ENCODE measurements at regions not wholly inside any gene's neighbourhood (a gene's known extent, or its start where the extent isn't known, plus 50 kb on each side); places are given as distances from the start of the nearest gene placed in this dataset.

GRCh38 chr13:86974251-86974994 is 696.7 kb upstream of the SLITRK5 start:
- TF ChIP-seq POLR2AphosphoS5 (IDR thresholded peaks at IDR 0.05; ENCODE audit: low read depth, low read length) (no peak), SIN3A (IDR thresholded peaks at IDR 0.05; ENCODE audit: borderline replicate concordance, insufficient read depth, low read length) (no peak), TAF1 (IDR thresholded peaks at IDR 0.05; ENCODE audit: borderline replicate concordance, insufficient read depth, low read length) (no peak), FOXP2 (optimal IDR thresholded peaks at IDR 0.05; ENCODE audit: borderline replicate concordance, extremely low read depth, extremely low read length, insufficient read depth) (no peak)
- TF ChIP-seq, protein P1, sequence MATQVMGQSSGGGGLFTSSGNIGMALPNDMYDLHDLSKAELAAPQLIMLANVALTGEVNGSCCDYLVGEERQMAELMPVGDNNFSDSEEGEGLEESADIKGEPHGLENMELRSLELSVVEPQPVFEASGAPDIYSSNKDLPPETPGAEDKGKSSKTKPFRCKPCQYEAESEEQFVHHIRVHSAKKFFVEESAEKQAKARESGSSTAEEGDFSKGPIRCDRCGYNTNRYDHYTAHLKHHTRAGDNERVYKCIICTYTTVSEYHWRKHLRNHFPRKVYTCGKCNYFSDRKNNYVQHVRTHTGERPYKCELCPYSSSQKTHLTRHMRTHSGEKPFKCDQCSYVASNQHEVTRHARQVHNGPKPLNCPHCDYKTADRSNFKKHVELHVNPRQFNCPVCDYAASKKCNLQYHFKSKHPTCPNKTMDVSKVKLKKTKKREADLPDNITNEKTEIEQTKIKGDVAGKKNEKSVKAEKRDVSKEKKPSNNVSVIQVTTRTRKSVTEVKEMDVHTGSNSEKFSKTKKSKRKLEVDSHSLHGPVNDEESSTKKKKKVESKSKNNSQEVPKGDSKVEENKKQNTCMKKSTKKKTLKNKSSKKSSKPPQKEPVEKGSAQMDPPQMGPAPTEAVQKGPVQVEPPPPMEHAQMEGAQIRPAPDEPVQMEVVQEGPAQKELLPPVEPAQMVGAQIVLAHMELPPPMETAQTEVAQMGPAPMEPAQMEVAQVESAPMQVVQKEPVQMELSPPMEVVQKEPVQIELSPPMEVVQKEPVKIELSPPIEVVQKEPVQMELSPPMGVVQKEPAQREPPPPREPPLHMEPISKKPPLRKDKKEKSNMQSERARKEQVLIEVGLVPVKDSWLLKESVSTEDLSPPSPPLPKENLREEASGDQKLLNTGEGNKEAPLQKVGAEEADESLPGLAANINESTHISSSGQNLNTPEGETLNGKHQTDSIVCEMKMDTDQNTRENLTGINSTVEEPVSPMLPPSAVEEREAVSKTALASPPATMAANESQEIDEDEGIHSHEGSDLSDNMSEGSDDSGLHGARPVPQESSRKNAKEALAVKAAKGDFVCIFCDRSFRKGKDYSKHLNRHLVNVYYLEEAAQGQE (IDR thresholded peaks at IDR 0.05; ENCODE audit: insufficient read depth in 1 of 2, low read depth in 2 of 2, low read length in 2 of 2) = no peak
